DMS 273 (cell line): ENCODE measurements at regions not wholly inside any gene's neighbourhood (a gene's known extent, or its start where the extent isn't known, plus 50 kb on each side); places are given as distances from the start of the nearest gene placed in this dataset.
"Not testable (repeated sequence)": the region's sequence is repeated elsewhere in the genome, so short reads cannot be mapped to it uniquely, and the experiment has no call there.

Source experiments
- DNase-seq: peaks from one replicate; lab custom pipeline; 2025; ENCODE audit not compliant: unreplicated experiment; lab: John Stamatoyannopoulos, UW

DNA sequence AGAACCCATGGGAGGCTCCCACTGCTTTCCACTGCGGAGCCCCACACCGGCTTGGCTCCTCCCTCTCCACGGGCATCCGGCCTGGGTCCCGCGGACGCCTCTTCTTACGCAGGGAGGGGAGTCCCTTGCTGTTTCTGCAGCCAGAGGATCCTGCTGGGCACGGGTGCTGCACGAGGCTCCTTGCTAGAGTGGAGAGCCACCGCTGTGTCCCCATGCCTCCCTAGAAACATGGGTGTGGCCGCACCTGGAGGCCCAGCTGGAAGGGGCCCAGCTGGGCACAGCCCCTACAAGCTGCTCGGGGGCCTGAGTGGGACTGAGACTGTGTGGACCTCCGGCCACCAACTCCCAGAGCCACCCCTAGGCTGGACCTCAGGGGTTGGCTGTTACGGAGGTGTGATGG is 67.7 kb upstream of the GPC1 start:
- DNase-seq = no peak

DNA sequence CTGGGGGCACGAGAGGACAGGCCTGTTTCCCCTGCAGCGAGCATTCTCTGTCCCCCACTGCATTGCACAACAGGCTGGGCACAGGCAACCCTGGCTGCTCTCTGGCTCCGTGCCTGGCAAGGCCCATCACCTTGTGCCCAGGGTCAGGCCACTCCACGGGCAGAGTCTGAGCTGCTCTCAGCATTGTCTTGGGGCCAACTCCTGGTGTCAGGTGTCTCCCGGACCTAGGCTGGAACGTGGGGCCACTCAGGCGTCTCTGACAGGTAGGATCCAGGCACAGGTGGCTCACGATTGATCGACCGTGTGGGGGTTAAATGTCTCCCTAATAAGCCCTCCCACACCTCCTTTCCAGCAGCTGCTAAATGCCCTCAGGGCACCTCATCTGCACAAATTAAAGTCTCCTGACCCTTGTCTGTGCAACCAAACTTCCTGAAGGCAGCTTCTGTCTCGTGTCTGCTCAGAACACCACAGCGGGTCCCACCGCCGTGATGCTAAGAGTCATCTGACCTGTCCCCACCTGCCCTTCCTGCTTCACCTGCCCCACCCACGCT is 66.6 kb upstream of the GPC1 start:
- DNase-seq = no peak

DNA sequence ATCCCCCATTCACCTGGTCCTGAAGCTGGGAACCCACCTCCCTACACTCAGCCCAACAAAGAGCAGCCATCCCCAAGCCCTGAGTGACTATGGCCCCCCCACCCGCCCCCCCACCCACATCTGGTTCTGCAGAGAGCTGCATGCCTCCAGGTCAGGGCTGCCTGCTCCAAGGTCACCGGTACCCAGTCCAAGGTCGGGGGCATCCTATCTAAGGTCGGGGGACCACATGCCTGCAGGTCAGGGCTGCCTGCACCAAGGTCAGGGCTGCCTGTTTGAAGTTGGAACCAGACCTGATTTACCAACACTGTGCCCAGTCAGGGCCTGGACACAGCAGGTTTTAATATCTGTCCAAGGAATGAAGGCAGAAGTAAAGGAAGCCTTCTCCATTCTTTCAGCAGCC is 66.1 kb upstream of the GPC1 start:
- no peak for DNase-seq

DNA sequence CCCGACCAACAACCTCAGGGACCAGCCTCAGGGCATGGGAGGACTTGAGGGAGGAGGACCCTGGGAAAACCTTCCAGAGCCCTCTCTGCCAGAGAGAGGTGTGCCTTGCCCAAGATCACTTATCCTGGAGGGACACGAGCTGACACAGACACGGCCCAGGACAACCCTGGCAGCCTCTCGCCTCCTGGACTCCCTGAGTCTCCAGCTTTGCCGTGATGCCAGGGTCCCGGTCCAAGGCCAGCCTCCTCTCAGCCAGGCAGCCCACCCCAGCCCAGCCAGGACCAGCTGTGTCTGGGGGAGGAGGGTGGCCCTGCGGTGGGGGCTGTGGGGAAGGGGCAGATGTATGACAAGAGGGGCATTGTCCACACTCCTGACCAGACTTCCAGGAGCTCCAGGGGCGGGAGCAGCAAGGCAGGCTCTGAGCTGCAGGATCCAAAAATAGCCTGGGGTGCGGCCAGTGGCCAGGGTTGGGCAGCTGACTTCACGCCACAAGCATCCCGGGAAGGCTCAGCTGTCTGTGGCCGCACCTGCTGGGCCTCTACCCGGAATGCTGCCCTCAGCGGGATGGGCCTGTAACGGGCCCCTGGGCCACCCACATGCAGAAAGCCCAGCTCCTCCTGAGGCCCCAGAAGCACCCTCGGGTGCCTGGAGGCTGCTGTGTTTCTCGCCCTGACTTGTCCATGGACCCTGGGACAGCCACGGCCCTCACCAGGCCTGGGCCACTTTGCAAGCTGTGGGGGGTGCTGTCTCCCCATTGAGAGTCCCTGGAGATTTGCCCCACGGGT is 65.5 kb upstream of the GPC1 start:
- no peak for DNase-seq

DNA sequence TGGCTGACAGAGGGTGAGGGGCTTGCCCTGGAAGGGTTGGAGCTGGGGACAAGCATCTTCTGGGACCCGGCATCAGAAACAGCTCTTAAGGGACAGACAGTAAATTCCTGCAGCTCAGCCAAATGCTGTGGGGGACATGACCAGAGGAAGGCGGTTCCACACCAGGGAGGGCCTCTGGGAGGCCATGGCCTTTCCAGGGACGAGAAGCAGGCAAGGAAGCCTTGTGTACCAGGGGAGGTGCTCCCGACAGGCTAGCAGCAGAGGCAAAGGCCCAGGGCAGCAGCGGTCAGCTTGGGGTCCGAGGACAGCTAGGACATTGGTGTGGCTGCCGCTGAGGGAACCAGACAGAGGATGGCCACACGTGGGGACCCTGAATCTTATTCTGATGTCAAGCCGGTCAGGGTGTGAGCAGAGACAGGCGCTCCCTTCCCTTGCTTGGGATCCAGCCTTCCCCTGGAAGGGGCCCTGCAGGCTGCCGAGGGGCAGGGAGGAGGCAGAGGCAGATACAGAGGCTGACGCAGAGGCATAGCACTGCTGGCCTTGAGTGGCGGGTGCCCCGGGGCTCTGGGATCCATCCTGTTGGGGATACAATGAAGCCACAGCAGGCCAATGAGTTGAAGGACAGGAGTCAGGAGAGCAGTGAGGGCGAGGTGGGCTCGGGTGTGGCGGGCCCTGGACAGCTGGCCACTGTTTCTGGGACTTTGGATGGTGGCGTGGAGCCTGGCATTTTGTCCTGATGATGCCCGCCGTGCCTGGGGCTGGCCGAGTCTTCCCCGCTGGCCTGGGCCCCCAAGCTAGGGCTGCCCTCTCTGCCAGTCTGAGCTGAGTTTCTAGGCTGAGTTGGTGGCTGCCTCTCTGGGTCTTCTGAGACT is 64.1 kb upstream of the GPC1 start:
- no peak for DNase-seq

DNA sequence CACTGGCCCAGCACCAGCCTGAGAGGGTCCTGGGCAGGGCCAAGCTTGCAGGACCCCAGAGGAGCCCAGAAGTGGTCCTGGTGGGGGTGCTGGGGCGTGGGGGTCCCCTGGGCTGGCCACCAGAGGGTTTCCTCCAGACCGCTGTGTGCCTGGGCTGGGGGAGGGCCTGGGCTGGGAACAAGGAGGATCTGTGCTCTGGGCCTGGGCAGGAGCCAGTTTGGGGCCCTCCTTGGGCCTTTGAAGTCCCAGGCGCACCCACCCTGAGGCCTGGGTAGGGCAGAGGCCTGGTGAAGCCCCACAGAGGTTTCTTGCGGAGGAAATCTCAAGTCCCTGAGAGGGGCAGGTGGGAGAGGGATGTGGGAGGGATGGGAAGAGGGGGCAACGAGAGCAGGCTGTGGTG is 63.4 kb upstream of the GPC1 start:
- no peak for DNase-seq

DNA sequence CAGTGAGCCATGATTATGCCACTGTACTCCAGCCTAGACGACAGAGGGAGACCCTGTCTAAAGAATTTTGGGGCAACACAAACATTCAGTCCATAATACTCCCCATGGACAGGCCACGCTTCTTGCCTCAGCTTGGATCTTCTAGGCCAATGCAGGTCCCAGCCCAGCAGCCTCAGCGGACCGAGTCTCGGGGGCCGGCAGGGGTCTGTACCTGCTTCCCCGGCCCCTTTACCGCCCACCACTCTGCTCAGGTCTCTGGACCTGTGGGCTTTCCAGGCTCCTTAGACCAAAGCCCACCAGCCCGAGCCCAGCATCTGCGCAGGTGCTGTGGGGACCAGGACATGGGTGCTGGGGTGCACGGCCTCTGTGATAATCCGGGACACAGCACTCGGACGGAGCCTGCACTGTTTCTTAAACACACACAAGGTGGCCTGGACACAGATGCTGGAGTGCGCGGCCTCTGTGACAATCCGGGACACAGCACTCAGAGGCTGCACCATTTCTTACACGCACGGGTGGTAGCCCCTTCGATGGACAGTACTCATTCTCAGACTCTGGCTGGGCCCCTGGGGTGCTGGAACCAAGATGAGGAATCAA is 62.1 kb upstream of the GPC1 start:
- no peak for DNase-seq

DNA sequence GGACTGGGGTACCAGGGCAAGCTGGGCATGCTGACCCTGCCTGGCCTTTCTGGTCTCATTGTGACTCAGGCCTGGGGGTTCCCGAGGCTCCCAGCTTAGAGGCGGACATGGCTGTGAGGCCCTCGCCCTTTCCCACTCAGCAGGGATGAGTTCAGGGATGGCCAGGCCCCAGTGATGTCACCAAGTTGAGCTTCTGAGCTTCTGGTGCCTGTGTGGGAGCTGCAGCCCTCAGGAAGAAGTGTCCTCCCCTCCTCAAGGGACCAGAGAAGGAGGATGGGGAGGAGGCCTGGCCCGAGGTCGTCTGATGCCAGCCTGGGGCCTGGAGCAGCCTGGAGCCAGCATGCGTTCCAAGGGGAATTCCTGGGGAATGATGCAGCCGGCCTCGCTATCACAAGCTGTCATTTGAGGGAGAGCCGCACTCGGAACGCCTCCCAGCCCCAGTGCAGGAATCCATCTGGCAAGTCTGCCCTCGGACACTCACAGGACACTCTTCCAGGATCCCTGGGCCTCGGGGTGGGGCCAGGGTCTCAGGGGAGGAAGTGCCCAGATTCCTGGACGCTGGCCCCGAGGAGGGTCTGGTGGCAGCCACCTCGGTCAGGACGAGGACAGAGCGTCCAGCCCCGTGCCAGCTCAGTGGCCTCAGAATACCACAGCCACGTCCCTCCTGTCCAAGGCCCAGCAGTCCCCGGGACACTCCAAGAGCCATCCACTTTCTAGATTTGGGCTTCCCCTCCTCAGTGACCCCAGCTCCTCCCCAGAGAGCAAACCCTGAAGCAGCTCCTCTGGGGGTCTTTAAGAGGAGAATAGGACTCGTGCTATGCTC is 61.2 kb upstream of the GPC1 start:
- DNase-seq = peak; percentile 69

DNA sequence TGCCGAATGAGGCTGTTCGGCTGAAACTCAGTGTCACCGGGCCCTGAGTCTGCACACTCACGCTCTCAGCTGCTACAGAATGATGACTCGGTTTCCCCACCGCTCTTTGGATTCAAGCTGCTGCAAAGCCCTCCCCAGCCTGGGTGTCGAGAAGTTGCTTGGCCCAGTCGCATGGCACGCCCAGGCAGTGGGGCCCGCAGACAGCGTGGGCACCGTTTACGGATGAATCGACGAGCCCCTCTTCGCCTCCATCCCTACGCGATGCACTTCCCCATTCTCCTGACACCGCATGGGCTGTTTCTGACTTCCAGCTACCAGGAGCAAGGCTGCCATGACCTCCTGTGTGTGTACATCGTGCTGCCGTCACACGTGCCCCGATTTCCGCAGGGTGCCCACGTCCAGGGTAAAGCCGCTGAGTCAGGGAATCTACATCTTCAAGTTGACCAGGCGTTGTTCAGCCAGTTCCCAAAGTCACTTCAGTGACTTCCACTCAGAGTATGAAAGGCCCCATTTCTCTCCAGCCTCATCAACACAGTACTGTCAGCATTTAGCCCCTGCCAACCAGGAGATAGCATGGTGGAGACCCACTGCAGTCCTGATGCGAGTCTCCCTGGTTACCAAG is 60.3 kb upstream of the GPC1 start:
- no peak for DNase-seq

DNA sequence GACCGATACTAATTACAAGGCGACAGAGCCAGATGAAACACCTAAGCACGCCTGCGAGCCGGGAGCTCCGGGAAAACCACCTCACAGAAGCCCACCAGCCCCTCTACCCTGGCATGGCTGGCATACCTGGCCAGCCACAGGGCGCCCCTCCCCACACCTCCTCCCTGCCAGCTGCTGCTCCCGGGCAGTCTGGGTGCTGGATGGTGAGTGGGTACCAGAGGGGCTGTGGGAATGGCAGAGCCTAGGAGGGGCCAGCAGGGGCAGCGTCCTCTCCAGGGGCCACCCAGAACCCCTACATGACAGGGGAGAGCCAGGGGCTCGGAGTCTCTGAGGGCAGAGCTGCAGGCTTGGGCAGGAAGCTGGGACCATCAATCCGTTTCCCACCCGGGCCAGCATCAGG is 58.7 kb upstream of the GPC1 start:
- no peak for DNase-seq

DNA sequence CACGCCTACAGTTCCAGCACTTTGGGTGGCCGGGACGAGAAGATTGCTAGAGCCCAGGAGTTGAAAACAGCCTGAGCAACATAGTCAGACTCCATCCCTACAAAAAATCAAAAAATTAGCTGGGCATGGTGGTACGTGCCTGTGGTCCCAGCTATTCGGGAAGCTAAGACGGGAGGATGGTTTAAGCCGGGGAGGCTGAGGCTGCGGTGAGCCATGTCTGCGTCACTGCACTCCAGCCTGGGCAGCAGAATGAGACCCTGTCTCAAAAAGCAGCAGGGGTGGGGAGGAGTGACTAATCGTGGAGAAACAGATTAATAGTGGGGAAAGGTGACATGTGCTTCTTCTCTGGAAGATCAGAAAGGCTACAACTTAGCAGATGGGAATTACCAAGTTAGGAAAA is 58.1 kb upstream of the GPC1 start:
- DNase-seq = no peak

DNA sequence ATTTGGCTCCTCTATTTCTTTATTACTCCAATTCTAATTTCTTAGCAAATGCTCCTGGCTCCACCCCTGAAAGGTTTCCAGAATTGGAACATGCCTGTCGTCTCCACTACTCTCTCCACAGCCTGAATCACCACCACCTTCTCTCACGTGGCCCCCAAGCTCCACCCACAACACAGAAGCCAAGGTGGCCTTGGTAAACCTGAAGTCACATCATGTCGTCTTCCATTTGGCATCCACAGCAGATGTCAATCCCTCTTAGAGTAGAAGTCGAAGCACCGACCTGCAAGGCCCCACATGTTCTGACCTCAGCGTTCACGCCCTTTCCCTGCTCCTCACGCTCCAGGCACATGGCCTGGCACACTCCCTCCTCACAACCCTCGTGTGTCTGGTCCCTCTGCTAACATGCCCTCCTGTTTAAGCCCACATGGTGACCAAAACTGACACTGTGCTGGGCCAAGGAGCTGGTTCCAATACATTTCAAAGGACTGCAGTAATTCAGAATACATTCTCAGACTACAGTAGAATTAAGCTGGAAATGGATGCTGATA is 56.3 kb upstream of the GPC1 start:
- no peak for DNase-seq

DNA sequence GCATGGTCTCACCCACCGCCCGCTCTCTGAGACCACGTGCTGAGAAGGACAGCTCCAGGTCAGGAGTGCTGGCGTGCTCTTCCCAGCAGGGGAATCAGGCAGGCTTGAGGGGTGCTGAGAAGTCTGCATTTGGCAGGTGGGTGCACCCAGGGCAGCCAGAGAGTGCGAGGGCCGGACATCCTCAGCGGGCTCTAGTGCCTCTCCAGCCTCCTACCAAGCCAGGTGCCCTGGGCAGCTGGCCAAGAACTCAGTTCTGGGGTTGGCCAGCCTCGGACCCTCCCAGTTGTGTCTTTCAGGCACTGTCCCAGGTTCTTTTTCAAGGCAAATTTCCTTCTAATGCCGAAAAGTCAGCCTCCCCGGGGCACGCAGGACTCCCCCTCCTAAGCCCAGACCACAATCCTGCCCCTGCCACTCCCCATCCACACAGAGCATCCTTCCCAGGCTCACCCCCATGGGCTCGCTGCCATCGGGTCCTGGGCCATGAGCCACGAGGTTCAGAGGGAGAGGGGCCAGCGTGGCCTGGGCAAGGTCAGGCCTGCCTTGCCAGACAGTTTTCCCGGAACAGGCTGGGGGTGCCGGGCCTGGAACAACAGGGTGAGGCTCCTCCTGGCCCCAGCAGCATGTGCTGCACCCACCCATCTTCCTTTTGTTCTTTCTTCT is 52.2 kb upstream of the GPC1 start:
- DNase-seq = no peak

DNA sequence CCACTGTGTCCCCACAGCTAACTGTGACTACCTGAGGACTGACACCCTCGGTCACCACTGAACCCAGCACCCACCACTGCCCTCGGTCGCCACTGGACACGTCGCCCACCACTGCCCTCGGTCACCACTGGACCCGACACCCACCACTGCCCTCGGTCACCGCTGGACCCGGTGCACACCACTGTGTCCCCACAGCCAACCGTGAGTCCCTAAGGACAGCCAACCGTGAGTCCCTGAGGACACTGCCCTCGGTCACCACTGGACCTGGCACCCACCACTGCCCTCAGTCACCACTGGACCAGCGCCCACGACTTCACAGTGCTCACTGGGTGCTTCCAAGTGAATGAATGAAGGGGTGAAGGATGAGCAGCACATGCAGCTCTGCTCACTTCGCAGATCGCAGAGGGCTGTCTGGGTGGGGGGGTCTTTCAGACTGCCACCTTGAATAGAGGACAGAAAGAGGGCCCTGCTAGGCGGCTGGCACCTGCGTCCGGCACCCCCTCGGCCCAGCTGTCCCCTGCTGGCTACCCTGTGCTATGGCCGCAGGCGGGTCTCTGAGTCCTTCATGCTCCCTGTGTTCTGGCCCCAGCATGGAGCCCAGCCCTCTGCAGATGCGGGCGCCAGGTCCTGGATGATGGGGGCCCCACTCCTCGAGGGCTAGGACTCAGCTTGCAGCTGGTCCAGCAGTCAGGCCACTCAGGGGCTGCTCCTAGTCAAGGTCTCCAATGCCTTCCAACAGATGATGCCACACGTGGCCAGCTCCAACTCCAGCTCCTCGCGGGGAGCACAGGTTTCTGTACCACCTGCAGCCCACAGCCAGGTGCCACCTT is 51.4 kb upstream of the GPC1 start:
- no peak for DNase-seq

DNA sequence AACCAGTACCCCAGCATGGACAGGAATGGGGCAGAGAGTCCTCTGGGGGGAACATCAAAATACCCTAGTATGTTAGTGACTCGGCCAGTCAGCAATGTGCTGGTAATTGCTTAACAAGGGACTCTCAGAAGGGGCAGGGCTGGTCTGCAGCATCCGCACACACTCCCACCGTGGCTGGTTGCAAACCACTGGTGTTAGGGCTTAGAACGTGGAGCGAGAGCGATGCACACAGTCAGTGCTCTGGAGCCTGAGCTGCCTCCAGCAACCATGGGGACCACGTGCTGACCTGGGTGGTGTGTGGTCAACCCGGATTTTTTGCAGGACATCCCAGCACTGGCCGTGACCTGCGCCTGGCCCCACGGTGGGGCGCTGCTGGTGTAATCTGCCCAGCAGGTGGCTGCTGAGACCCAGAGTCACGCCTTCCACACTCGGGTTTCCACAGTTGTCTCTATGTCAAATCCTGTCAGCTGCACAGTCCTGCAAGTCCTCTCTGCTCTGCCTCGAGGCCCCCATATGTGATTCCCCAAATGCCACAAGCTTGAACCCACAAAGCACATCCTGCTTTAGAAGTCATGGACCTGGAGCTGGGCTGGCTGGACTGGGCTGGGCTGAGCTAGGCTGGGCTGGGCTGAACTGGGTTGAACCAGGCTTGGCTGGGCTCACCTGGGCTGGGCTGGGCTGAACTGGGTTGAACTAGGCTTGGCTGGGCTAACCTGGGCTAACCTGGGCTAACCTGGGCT is 50.6 kb upstream of the GPC1 start:
- no peak for DNase-seq

DNA sequence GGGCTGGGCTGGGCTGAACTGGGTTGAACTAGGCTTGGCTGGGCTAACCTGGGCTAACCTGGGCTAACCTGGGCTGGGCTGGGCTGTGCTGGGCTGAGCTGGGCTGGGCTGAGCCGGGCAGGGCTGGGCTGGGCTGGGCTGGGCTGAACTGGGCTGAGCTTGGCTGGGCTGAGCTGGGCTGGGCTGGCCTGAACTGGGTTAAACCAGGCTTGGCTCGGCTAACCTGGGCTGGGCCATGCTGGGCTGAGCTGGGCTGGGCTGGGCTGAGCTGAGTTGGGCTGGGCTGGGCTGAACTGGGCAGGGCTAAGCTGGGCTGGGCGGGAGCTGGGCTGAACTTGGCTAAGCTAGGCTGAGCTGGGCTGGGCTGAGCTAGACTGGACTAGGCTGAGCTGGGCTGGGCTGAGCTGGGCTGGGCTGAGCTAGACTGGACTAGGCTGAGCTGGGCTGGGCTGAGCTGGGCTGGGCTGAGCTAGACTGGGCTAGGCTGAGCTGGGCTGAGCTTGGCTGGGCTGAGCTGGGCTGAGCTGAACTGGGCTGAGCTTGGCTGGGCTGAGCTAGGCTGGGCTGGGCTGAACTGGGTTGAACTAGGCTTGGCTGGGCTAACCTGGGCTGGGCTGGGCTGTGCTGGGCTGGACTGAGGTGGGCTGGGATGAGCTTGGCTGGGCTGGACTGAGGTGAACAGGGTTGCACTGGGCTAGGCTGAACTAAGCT is 49.9 kb upstream of the GPC1 start:
- DNase-seq = not testable (repeated sequence)
